H9 (cell line): ENCODE measurements at regions not wholly inside any gene's neighbourhood (a gene's known extent, or its start where the extent isn't known, plus 50 kb on each side); places are given as distances from the start of the nearest gene placed in this dataset.

ENCODE experiments used
- DNase-seq: peaks from one replicate; pipeline ENCODE4 v3.0.0-alpha.2; 2017
- H2AFZ ChIP-seq: one replicate; pipeline ENCODE4 v1.6.1; 2013; ENCODE audit warnings: mild to moderate bottlenecking, low read length, control low read depth, moderate library complexity
- H2AK5ac ChIP-seq: 2 replicates; pipeline ENCODE4 v1.6.1; 2013; ENCODE audit warnings: low read length, control low read depth, mixed read lengths; ENCODE audit not compliant: insufficient read length
- H2BK120ac ChIP-seq: one replicate; pipeline ENCODE4 v1.6.1; 2013; ENCODE audit warnings: low read depth, mild to moderate bottlenecking, low read length, control low read depth, inconsistent platforms; ENCODE audit not compliant: poor library complexity, severe bottlenecking
- H2BK12ac ChIP-seq: 2 replicates; pipeline ENCODE4 v1.6.1; 2013; ENCODE audit warnings: low read length, control low read depth, mixed read lengths, low read depth; ENCODE audit not compliant: insufficient read length
- H2BK15ac ChIP-seq: 2 replicates; pipeline ENCODE4 v1.6.1; 2013; ENCODE audit warnings: low read depth, low read length, control low read depth
- H2BK20ac ChIP-seq: one replicate; pipeline ENCODE4 v1.6.1; 2013; ENCODE audit warnings: low read depth, mild to moderate bottlenecking, low read length, control low read depth, inconsistent platforms; ENCODE audit not compliant: poor library complexity, severe bottlenecking
- H2BK5ac ChIP-seq: 2 replicates; pipeline ENCODE4 v1.6.1; 2013; ENCODE audit warnings: low read length, control low read depth, mixed read lengths; ENCODE audit not compliant: insufficient read length
- H3K14ac ChIP-seq: 2 replicates; pipeline ENCODE4 v1.6.1; 2013; ENCODE audit warnings: low read length, control low read depth; ENCODE audit not compliant: insufficient read depth
- H3K18ac ChIP-seq: 2 replicates; pipeline ENCODE4 v1.6.1; 2013; ENCODE audit warnings: low read depth, mild to moderate bottlenecking, mixed read lengths, low read length, control low read depth; ENCODE audit not compliant: insufficient read length
- H3K23ac ChIP-seq: 2 replicates; pipeline ENCODE4 v1.6.1; 2013; ENCODE audit warnings: low read length, control low read depth, mixed read lengths, low read depth; ENCODE audit not compliant: insufficient read length
- H3K23me2 ChIP-seq: 2 replicates; pipeline ENCODE4 v1.6.1; 2013; ENCODE audit warnings: low read depth, mild to moderate bottlenecking, mixed read lengths, low read length, control low read depth; ENCODE audit not compliant: insufficient read length, poor library complexity, severe bottlenecking
- H3K27ac ChIP-seq: 2 replicates; pipeline ENCODE4 v1.5.1; 2013; ENCODE audit warnings: low read length, control low read depth, mixed read lengths, low read depth; ENCODE audit not compliant: insufficient read length
- H3K27me3 ChIP-seq: 2 replicates; pipeline ENCODE4 v1.6.1; 2013; ENCODE audit warnings: low read length, control low read depth, inconsistent platforms; ENCODE audit not compliant: insufficient read depth
- H3K4ac ChIP-seq: 2 replicates; pipeline ENCODE4 v1.6.1; 2013; ENCODE audit warnings: low read depth, mild to moderate bottlenecking, control low read depth, inconsistent platforms, low read length, moderate library complexity
- H3K4me1 ChIP-seq: 2 replicates; pipeline ENCODE4 v1.6.1; 2013; ENCODE audit warnings: low read length, control low read depth, inconsistent platforms; ENCODE audit not compliant: insufficient read depth
- H3K4me2 ChIP-seq: 2 replicates; pipeline ENCODE4 v1.6.1; 2013; ENCODE audit warnings: low read length, control low read depth, mixed read lengths; ENCODE audit not compliant: insufficient read length, insufficient read depth
- H3K56ac ChIP-seq: 2 replicates; pipeline ENCODE4 v1.6.1; 2013; ENCODE audit warnings: low read depth, mild to moderate bottlenecking, mixed read lengths, low read length, control low read depth; ENCODE audit not compliant: insufficient read length
- H3K79me1 ChIP-seq: 2 replicates; pipeline ENCODE4 v1.6.1; 2013; ENCODE audit warnings: low read depth, mild to moderate bottlenecking, moderate library complexity, low read length, control low read depth, inconsistent platforms; ENCODE audit not compliant: insufficient read depth, poor library complexity, severe bottlenecking
- H3K79me2 ChIP-seq: 2 replicates; pipeline ENCODE4 v1.6.1; 2013; ENCODE audit warnings: low read length, control low read depth, inconsistent platforms; ENCODE audit not compliant: insufficient read depth
- H3K9ac ChIP-seq: 2 replicates; pipeline ENCODE4 v1.6.1; 2013; ENCODE audit warnings: low read length, control low read depth, mixed read lengths; ENCODE audit not compliant: insufficient read length; ENCODE audit errors: extremely low read depth
- H3K9me3 ChIP-seq: one replicate; pipeline ENCODE4 v1.6.1; 2013; ENCODE audit warnings: low read depth, low read length, inconsistent platforms; ENCODE audit not compliant: control insufficient read depth
- H3T11ph ChIP-seq: one replicate; pipeline ENCODE4 v1.6.1; 2013; ENCODE audit warnings: mild to moderate bottlenecking, low read length, control low read depth, inconsistent platforms
- H4K20me1 ChIP-seq: one replicate; pipeline ENCODE4 v1.6.1; 2013; ENCODE audit not compliant: control insufficient read depth, insufficient read length, insufficient read depth
- H4K5ac ChIP-seq: 2 replicates; pipeline ENCODE4 v1.6.1; 2013; ENCODE audit warnings: low read depth, mild to moderate bottlenecking, mixed read lengths, low read length, control low read depth; ENCODE audit not compliant: insufficient read length
- H4K8ac ChIP-seq: replicated peaks from 2 replicates; pipeline ENCODE4 v1.6.1; 2013; ENCODE audit warnings: low read length, control low read depth, mixed read lengths, low read depth; ENCODE audit not compliant: insufficient read length
- H4K91ac ChIP-seq: 2 replicates; pipeline ENCODE4 v1.6.1; 2013; ENCODE audit warnings: low read depth, mild to moderate bottlenecking, moderate library complexity, mixed read lengths, low read length, control low read depth; ENCODE audit not compliant: insufficient read length
- H3K27ac Mint-ChIP-seq, 3 experiments: 2 replicates in 2 of 3; 3 replicates in 1 of 3; pipeline ENCODE4 v1.8.0; 2020 to 2021; ENCODE audit warnings: mixed read lengths in 3 of 3, mild to moderate bottlenecking in 1 of 3, moderate library complexity in 1 of 3
- H3K27me3 Mint-ChIP-seq: 2 replicates; pipeline ENCODE4 v1.8.0; 2021; ENCODE audit warnings: low read depth, mild to moderate bottlenecking, moderate library complexity, mixed read lengths
- H3K36me3 Mint-ChIP-seq, 3 experiments: 2 replicates in 2 of 3; 3 replicates in 1 of 3; pipeline ENCODE4 v1.8.0; 2020 to 2021; ENCODE audit warnings: low read depth in 3 of 3, mixed read lengths in 3 of 3; ENCODE audit not compliant: insufficient read depth in 1 of 3
- H3K4me1 Mint-ChIP-seq, 2 experiments: 2 replicates each; pipeline ENCODE4 v1.8.0; 2020; ENCODE audit warnings: mixed read lengths in 2 of 2
- H3K4me3 Mint-ChIP-seq, 2 experiments: 2 replicates in 1 of 2; 3 replicates in 1 of 2; pipeline ENCODE4 v1.8.0; 2020 to 2021; ENCODE audit warnings: mild to moderate bottlenecking in 2 of 2, mixed read lengths in 2 of 2, moderate library complexity in 1 of 2
- H3K9me3 Mint-ChIP-seq, 2 experiments: 2 replicates in 1 of 2; 3 replicates in 1 of 2; pipeline ENCODE4 v1.8.0; 2020; ENCODE audit warnings: mild to moderate bottlenecking in 2 of 2, mixed read lengths in 2 of 2, moderate library complexity in 1 of 2
- CTCF ChIP-seq: fragments of 200-600 bp; sonication (generic); conservative IDR thresholded peaks from 3 replicates; pipeline ENCODE4 v1.8.0; 2021; ENCODE audit warnings: antibody characterized with exemption, mild to moderate bottlenecking

- H3K36me3 Mint-ChIP-seq = 0 out of 7 replicates have a peak, but pooled peaks cover 0 to 5% (median 0%) of the 10 kb centered on the region in 3 experiments
- Histone ChIP-seq H2BK5ac (no peak overlapping the region), H2AFZ (peak overlapping the region; percentile 48), H4K91ac (no peak overlapping the region), H3K14ac (no peak overlapping the region), H3K4me1 (no peaks in the 10 kb centered on the region), H3K79me2 (no peaks in the 10 kb centered on the region), H2BK15ac (no peak overlapping the region), H3K56ac (no peak overlapping the region), H2AK5ac (no peak overlapping the region), H2BK20ac (no peak overlapping the region), H3K18ac (no peak overlapping the region), H3K4ac (no peak overlapping the region), H4K5ac (no peak overlapping the region), H3K27me3 (no peaks in the 10 kb centered on the region; the same call in 1 of the 2 replicates), H3K9ac (no peak overlapping the region), H3K23ac (no peak overlapping the region), H3K79me1 (no peaks in the 10 kb centered on the region), H3K9me3 (no peaks in the 10 kb centered on the region), H3T11ph (no peak overlapping the region), H3K4me2 (no peak overlapping the region), H2BK12ac (no peak overlapping the region), H3K27ac (no peak overlapping the region), H4K20me1 (no peaks in the 10 kb centered on the region), H3K23me2 (no peaks in the 10 kb centered on the region), H2BK120ac (no peak overlapping the region), H4K8ac (no peak overlapping the region)
- H3K27ac Mint-ChIP-seq = no peak overlapping the region
- H3K4me1 Mint-ChIP-seq = 0 out of 4 replicates have a peak, but pooled peaks cover 0 to 3% of the 10 kb centered on the region in 2 experiments
- H3K9me3 Mint-ChIP-seq = peaks cover 3 to 6% of the 10 kb centered on the region in 2 experiments; a peak in 2 of 5 replicates
- no peaks in the 10 kb centered on the region for H3K27me3 Mint-ChIP-seq
- DNase-seq = no peak
- H3K4me3 Mint-ChIP-seq = no peak overlapping the region
- TF ChIP-seq CTCF = no peak
Observed at GRCh38 chr9:26477963-26478362, 414.6 kb downstream of the CAAP1 start.
